ENCODE measurements at regions not wholly inside any gene's neighbourhood (a gene's known extent, or its start where the extent isn't known, plus 50 kb on each side); places are given as distances from the start of the nearest gene placed in this dataset.
A peak's percentile ranks its signal among the peaks of the same experiment; 100 is the strongest.

DNA sequence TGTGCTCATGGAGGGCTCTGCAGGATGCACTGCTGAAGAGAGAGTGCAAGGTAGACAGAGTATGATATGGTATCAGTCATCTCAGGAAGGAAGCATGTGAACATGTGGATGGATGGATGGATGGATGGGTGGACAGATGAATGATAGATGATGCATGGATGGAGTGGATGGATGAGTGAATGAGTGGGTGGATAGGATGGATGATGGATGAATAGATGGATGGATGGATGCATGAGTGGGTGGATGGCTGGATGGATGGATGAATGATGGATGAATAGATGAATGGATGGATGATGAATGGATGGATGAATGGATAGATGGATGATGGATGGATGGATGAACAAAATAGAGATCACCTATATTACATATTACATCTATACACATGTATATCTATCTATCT, 341.3 kb downstream of the DRD1 start:
- no peak for ATAC-seq
- TF ChIP-seq, protein P1, sequence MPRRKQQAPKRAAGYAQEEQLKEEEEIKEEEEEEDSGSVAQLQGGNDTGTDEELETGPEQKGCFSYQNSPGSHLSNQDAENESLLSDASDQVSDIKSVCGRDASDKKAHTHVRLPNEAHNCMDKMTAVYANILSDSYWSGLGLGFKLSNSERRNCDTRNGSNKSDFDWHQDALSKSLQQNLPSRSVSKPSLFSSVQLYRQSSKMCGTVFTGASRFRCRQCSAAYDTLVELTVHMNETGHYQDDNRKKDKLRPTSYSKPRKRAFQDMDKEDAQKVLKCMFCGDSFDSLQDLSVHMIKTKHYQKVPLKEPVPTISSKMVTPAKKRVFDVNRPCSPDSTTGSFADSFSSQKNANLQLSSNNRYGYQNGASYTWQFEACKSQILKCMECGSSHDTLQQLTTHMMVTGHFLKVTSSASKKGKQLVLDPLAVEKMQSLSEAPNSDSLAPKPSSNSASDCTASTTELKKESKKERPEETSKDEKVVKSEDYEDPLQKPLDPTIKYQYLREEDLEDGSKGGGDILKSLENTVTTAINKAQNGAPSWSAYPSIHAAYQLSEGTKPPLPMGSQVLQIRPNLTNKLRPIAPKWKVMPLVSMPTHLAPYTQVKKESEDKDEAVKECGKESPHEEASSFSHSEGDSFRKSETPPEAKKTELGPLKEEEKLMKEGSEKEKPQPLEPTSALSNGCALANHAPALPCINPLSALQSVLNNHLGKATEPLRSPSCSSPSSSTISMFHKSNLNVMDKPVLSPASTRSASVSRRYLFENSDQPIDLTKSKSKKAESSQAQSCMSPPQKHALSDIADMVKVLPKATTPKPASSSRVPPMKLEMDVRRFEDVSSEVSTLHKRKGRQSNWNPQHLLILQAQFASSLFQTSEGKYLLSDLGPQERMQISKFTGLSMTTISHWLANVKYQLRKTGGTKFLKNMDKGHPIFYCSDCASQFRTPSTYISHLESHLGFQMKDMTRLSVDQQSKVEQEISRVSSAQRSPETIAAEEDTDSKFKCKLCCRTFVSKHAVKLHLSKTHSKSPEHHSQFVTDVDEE (CRISPR knock-in tag; IDR thresholded peaks at IDR 0.05), result no peak
- TF ChIP-seq GLIS3 (CRISPR knock-in tag; IDR thresholded peaks at IDR 0.05) (no peak), BACH2 (CRISPR knock-in tag; IDR thresholded peaks at IDR 0.05; ENCODE audit: borderline replicate concordance) (no peak), ESRRG (CRISPR knock-in tag; IDR thresholded peaks at IDR 0.05) (no peak), OSR1 (CRISPR knock-in tag; IDR thresholded peaks at IDR 0.05) (no peak), SNAI2 (CRISPR knock-in tag; IDR thresholded peaks at IDR 0.05) (no peak), ZFP3 (CRISPR knock-in tag; IDR thresholded peaks at IDR 0.05) (no peak), RARB (CRISPR knock-in tag; IDR thresholded peaks at IDR 0.05) (no peak), ISL1 (CRISPR knock-in tag; IDR thresholded peaks at IDR 0.05) (no peak)

DNA sequence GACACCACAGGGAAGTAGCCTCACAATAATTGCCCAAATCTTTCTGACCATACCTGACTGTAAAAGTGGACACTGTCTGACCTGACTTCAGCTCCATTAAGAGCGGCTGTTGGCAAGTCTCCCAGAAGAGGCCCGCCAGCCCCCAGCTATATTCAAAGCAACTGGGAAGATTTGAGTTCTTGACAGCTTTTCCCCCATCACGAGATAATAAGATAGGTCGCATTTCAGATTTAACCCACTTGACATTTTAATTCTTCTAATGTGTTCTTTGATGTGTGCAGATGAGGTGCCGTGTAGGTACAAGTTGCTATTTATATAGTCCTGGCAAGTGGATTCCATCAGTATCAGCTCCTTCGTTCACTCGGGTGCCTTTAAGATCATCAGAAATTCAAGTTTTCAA, 345.7 kb downstream of the DRD1 start:
- TF ChIP-seq ZNF565 (CRISPR knock-in tag; conservative IDR thresholded peaks at IDR 0.05; ENCODE audit: low read depth) (no peak), SNAI2 (CRISPR knock-in tag; IDR thresholded peaks at IDR 0.05) (no peak), BACH2 (CRISPR knock-in tag; IDR thresholded peaks at IDR 0.05; ENCODE audit: borderline replicate concordance) (no peak), TCF4 (CRISPR knock-in tag; IDR thresholded peaks at IDR 0.05; ENCODE audit: borderline replicate concordance) (no peak), OSR1 (CRISPR knock-in tag; IDR thresholded peaks at IDR 0.05) (no peak), ESRRG (CRISPR knock-in tag; IDR thresholded peaks at IDR 0.05) (no peak), ZC3H10 (CRISPR knock-in tag; IDR thresholded peaks at IDR 0.05) (no peak), TOX (CRISPR knock-in tag; IDR thresholded peaks at IDR 0.05; ENCODE audit: borderline replicate concordance) (no peak), ISL1 (CRISPR knock-in tag; IDR thresholded peaks at IDR 0.05) (no peak), ZFP3 (CRISPR knock-in tag; IDR thresholded peaks at IDR 0.05) (no peak), GLIS3 (CRISPR knock-in tag; IDR thresholded peaks at IDR 0.05) (no peak)
- TF ChIP-seq, protein P1 (CRISPR knock-in tag; IDR thresholded peaks at IDR 0.05), result no peak
- TF ChIP-seq, protein P2, sequence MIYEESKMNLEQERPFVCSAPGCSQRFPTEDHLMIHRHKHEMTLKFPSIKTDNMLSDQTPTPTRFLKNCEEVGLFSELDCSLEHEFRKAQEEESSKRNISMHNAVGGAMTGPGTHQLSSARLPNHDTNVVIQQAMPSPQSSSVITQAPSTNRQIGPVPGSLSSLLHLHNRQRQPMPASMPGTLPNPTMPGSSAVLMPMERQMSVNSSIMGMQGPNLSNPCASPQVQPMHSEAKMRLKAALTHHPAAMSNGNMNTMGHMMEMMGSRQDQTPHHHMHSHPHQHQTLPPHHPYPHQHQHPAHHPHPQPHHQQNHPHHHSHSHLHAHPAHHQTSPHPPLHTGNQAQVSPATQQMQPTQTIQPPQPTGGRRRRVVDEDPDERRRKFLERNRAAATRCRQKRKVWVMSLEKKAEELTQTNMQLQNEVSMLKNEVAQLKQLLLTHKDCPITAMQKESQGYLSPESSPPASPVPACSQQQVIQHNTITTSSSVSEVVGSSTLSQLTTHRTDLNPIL (CRISPR knock-in tag; IDR thresholded peaks at IDR 0.05; ENCODE audit: low read depth), result no peak
- no peak for ATAC-seq

DNA sequence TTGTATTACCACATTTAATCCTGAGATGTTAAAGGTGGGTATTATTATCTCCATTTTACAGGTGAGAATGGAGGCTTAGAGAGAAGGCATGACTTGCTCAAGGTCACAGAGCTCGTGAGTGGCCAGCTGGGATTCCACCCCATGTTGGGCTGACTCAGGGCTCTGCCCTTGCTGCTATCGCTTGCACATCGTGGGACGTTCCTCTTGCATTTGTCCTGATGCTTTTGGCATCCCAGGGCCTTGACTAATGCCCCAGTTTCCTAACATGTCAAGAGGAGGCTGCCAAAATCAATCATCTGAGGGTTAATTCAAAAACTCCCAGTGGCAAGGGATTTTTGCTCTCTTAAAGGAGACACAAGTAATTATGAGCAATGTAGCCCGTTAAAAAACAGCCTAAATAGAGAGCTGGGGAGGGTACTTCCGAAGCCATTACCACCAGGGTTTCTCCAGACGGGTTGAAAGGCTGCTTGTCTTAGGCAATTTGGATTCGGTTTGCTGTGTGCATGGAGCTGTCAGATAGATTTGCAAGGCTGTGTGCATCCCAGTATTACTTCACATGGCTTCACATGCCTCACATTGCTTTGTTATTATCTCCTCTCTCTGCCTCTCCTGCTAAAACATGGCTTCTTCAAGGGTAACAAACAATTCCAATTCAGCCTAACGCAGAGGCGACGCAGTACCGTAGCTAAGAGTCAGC, 347.4 kb downstream of the DRD1 start:
- peak; percentile 67 for ATAC-seq
- TF ChIP-seq PPARA (CRISPR knock-in tag; IDR thresholded peaks at IDR 0.05; ENCODE audit: borderline replicate concordance), result no peak
- TF ChIP-seq, protein P3, sequence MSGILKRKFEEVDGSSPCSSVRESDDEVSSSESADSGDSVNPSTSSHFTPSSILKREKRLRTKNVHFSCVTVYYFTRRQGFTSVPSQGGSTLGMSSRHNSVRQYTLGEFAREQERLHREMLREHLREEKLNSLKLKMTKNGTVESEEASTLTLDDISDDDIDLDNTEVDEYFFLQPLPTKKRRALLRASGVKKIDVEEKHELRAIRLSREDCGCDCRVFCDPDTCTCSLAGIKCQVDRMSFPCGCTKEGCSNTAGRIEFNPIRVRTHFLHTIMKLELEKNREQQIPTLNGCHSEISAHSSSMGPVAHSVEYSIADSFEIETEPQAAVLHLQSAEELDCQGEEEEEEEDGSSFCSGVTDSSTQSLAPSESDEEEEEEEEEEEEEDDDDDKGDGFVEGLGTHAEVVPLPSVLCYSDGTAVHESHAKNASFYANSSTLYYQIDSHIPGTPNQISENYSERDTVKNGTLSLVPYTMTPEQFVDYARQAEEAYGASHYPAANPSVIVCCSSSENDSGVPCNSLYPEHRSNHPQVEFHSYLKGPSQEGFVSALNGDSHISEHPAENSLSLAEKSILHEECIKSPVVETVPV (CRISPR knock-in tag; IDR thresholded peaks at IDR 0.05), result no peak
- TF ChIP-seq, protein P4, sequence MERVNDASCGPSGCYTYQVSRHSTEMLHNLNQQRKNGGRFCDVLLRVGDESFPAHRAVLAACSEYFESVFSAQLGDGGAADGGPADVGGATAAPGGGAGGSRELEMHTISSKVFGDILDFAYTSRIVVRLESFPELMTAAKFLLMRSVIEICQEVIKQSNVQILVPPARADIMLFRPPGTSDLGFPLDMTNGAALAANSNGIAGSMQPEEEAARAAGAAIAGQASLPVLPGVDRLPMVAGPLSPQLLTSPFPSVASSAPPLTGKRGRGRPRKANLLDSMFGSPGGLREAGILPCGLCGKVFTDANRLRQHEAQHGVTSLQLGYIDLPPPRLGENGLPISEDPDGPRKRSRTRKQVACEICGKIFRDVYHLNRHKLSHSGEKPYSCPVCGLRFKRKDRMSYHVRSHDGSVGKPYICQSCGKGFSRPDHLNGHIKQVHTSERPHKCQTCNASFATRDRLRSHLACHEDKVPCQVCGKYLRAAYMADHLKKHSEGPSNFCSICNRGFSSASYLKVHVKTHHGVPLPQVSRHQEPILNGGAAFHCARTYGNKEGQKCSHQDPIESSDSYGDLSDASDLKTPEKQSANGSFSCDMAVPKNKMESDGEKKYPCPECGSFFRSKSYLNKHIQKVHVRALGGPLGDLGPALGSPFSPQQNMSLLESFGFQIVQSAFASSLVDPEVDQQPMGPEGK (CRISPR knock-in tag; IDR thresholded peaks at IDR 0.05; ENCODE audit: borderline replicate concordance), result no peak
- no peak for TF ChIP-seq ZNF8 (CRISPR knock-in tag; IDR thresholded peaks at IDR 0.05)
- TF ChIP-seq, protein P2 (CRISPR knock-in tag; IDR thresholded peaks at IDR 0.05; ENCODE audit: low read depth), result no peak
- TF ChIP-seq SNAI2 (CRISPR knock-in tag; IDR thresholded peaks at IDR 0.05), result no peak
- TF ChIP-seq GLIS3 (CRISPR knock-in tag; IDR thresholded peaks at IDR 0.05), result no peak
- TF ChIP-seq ZFP3 (CRISPR knock-in tag; IDR thresholded peaks at IDR 0.05), result no peak
- TF ChIP-seq ZNF70 (CRISPR knock-in tag; IDR thresholded peaks at IDR 0.05), result no peak
